Panc1 (cell line): ENCODE measurements at regions not wholly inside any gene's neighbourhood (a gene's known extent, or its start where the extent isn't known, plus 50 kb on each side); places are given as distances from the start of the nearest gene placed in this dataset.

Experiments used
- CTCF ChIP-seq: fragments of 450-650 bp; IDR thresholded peaks from 2 replicates; pipeline ENCODE4 v1.5.1; 2017; ENCODE audit warnings: mild to moderate bottlenecking
- POLR2AphosphoS5 ChIP-seq: IDR thresholded peaks from 2 replicates; pipeline ENCODE4 v1.6.1; 2012; ENCODE audit warnings: mild to moderate bottlenecking, low read depth, low read length, moderate library complexity
- REST ChIP-seq, 2 experiments: IDR thresholded peaks; 2 replicates each; pipeline ENCODE4 v1.6.1; 2011 to 2012; ENCODE audit warnings: low read depth in 2 of 2, control low read depth in 1 of 2, low read length in 1 of 2, mild to moderate bottlenecking in 1 of 2, moderate library complexity in 1 of 2; ENCODE audit not compliant: insufficient read depth in 1 of 2
- SIN3A ChIP-seq: IDR thresholded peaks from 2 replicates; pipeline ENCODE4 v1.6.1; 2012; ENCODE audit warnings: low read depth, mild to moderate bottlenecking, low read length, moderate library complexity, borderline replicate concordance; ENCODE audit not compliant: insufficient read depth
- TCF7L2 ChIP-seq: IDR thresholded peaks from 2 replicates; pipeline ENCODE4 v1.6.1; 2011; ENCODE audit warnings: mild to moderate bottlenecking, low read depth, low read length, inconsistent platforms

- TF ChIP-seq REST (IDR thresholded peaks at IDR 0.05; ENCODE audit: insufficient read depth in 1 of 2, low read depth in 2 of 2, low read length in 1 of 2), result no peak
- no peak for TF ChIP-seq CTCF
- no peak for TF ChIP-seq TCF7L2
- TF ChIP-seq POLR2AphosphoS5, result no peak
- no peak for TF ChIP-seq SIN3A
These were observed 511.6 kb upstream of the MDFIC2 start for GRCh38 chr3:70824078-70824477.
